ENCODE measurements at regions not wholly inside any gene's neighbourhood (a gene's known extent, or its start where the extent isn't known, plus 50 kb on each side); places are given as distances from the start of the nearest gene placed in this dataset.

GRCh38 chr7:155896531-155897263 lies 84.4 kb upstream of the SHH start:
- no peak for DNase-seq

GRCh38 chr7:155893664-155894063 lies 81.4 kb upstream of the SHH start:
- DNase-seq = no peak

- DNase-seq = no peak
These were observed 80.9 kb upstream of the SHH start for GRCh38 chr7:155893176-155893575.

GRCh38 chr7:155889636-155890511 lies 77.6 kb upstream of the SHH start:
- no peak for DNase-seq

GRCh38 chr7:155887174-155887525 lies 74.9 kb upstream of the SHH start:
- DNase-seq = no peak

GRCh38 chr7:155886391-155887173 lies 74.3 kb upstream of the SHH start:
- DNase-seq = no peak

GRCh38 chr7:155885167-155886155 lies 73.2 kb upstream of the SHH start:
- DNase-seq = no peak

GRCh38 chr7:155884225-155885166 lies 72.2 kb upstream of the SHH start:
- no peak for DNase-seq

- DNase-seq = no peak
These were observed 71.4 kb upstream of the SHH start for GRCh38 chr7:155883491-155884224.

GRCh38 chr7:155882596-155882995 lies 70.3 kb upstream of the SHH start:
- DNase-seq = no peak

GRCh38 chr7:155881471-155882350 lies 69.4 kb upstream of the SHH start:
- no peak for DNase-seq

- DNase-seq = no peak
These were observed 68.5 kb upstream of the SHH start for GRCh38 chr7:155880721-155881120.

- no peak for DNase-seq
These were observed 67.3 kb upstream of the SHH start for GRCh38 chr7:155879592-155879991.

GRCh38 chr7:155878674-155879073 lies 66.4 kb upstream of the SHH start:
- no peak for DNase-seq

GRCh38 chr7:155878250-155878649 lies 66.0 kb upstream of the SHH start:
- DNase-seq = no peak

- no peak for DNase-seq
These were observed 64.9 kb upstream of the SHH start for GRCh38 chr7:155877167-155877566.

- DNase-seq = no peak
These were observed 62.1 kb upstream of the SHH start for GRCh38 chr7:155874411-155874810.

- no peak for DNase-seq
These were observed 61.7 kb upstream of the SHH start for GRCh38 chr7:155874010-155874409.

- DNase-seq = no peak
These were observed 60.6 kb upstream of the SHH start for GRCh38 chr7:155872678-155873369.

Data from activated CD4-positive, alpha-beta T cell treated with anti-CD3 and anti-CD28 coated beads, Interleukin-2, amount 50 U/mL, for 16 hours (primary cell).